SK-N-SH treated with all-trans-retinoic acid at 6 μM for 48 hours (cell line): ENCODE measurements at regions not wholly inside any gene's neighbourhood (a gene's known extent, or its start where the extent isn't known, plus 50 kb on each side); places are given as distances from the start of the nearest gene placed in this dataset.

Experiments used
- ARNTL ChIP-seq: fragments of 450-650 bp; formaldehyde crosslinking; IDR thresholded peaks from 2 replicates; pipeline ENCODE4 v1.5.0; 2020; ENCODE audit warnings: low read depth, mild to moderate bottlenecking, moderate library complexity, borderline replicate concordance
- CSDC2 ChIP-seq: fragments of 250-450 bp; sonication (Bioruptor Pico); IDR thresholded peaks from 2 replicates; pipeline ENCODE4 v1.5.0; 2020; ENCODE audit warnings: mild to moderate bottlenecking, moderate library complexity
- OSR1 ChIP-seq: fragments of 250-450 bp; sonication (Bioruptor Pico); IDR thresholded peaks from 2 replicates; pipeline ENCODE4 v1.8.0; 2022; ENCODE audit warnings: moderate library complexity, mild to moderate bottlenecking, inconsistent platforms
- TOX ChIP-seq: fragments of 250-450 bp; sonication (Bioruptor Pico); IDR thresholded peaks from 2 replicates; pipeline ENCODE4 v1.8.0; 2021; ENCODE audit warnings: mild to moderate bottlenecking, moderate library complexity, borderline replicate concordance
- ZFP3 ChIP-seq: fragments of 250-450 bp; sonication (Bioruptor Pico); IDR thresholded peaks from 2 replicates; pipeline ENCODE4 v1.5.0; 2020; ENCODE audit warnings: mild to moderate bottlenecking, moderate library complexity
- ZNF565 ChIP-seq: fragments of 450-650 bp; formaldehyde crosslinking; conservative IDR thresholded peaks from 2 replicates; pipeline ENCODE4 v1.5.0; 2020; ENCODE audit warnings: low read depth, mild to moderate bottlenecking, moderate library complexity
- TF ChIP-seq, protein P1 (sequence below): fragments of 250-450 bp; sonication (Bioruptor Pico); IDR thresholded peaks from 2 replicates; pipeline ENCODE4 v1.5.1; 2021; ENCODE audit warnings: mild to moderate bottlenecking, moderate library complexity
- TF ChIP-seq, protein P2 (sequence below): fragments of 250-450 bp; sonication (Bioruptor Pico); IDR thresholded peaks from 2 replicates; pipeline ENCODE4 v1.5.1; 2020; ENCODE audit warnings: low read depth, mild to moderate bottlenecking, moderate library complexity
- TF ChIP-seq, protein P3 (sequence below): fragments of 250-450 bp; sonication (Bioruptor Pico); IDR thresholded peaks from 2 replicates; pipeline ENCODE4 v1.8.0; 2020; ENCODE audit warnings: mild to moderate bottlenecking, moderate library complexity, borderline replicate concordance

DNA sequence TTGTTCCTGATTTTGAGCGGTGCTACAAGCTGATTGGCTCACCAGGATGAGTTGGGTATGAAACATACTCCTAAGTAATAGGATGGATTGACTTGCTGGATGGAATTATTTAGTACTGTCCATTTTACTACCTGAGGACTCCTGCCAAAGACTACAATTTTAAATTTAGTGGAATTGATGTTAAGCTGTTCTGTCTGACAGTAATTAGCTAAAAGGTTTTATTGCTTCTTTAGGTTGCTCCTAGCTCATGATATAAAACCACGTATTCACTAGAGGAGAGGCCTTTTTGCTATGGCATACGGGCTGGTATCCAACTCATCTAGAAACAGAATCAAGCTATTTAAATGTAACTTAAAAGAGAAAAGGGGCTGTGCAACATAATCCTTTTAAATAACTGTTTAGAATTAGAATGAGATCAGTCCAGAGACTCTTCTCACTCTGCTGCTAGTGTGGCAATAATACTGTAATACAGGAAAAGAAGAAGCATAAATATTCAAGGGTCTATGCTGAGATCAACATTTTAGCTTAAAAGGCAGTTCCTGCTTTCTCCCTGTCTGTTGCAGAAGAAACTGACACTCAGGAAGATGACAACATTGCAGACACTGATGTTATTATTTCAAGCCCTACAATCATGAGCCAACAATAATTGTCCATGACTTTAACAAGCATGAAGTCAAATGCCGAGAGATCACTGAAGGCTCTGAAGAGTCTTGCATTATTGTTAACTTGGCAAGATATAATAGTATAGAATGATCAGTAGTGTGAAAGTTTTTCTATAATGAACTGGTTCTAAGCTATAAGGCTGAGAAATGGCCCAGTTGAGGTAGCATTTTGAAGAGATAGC lies 258.7 kb upstream of the ADGRL4 start:
- TF ChIP-seq ZFP3 (no peak), OSR1 (no peak), ARNTL (no peak), ZNF565 (CRISPR knock-in tag) (no peak), CSDC2 (CRISPR knock-in tag) (no peak), TOX (CRISPR knock-in tag) (no peak)
- TF ChIP-seq, protein P1, sequence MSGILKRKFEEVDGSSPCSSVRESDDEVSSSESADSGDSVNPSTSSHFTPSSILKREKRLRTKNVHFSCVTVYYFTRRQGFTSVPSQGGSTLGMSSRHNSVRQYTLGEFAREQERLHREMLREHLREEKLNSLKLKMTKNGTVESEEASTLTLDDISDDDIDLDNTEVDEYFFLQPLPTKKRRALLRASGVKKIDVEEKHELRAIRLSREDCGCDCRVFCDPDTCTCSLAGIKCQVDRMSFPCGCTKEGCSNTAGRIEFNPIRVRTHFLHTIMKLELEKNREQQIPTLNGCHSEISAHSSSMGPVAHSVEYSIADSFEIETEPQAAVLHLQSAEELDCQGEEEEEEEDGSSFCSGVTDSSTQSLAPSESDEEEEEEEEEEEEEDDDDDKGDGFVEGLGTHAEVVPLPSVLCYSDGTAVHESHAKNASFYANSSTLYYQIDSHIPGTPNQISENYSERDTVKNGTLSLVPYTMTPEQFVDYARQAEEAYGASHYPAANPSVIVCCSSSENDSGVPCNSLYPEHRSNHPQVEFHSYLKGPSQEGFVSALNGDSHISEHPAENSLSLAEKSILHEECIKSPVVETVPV (CRISPR knock-in tag) = no peak
- TF ChIP-seq, protein P2, sequence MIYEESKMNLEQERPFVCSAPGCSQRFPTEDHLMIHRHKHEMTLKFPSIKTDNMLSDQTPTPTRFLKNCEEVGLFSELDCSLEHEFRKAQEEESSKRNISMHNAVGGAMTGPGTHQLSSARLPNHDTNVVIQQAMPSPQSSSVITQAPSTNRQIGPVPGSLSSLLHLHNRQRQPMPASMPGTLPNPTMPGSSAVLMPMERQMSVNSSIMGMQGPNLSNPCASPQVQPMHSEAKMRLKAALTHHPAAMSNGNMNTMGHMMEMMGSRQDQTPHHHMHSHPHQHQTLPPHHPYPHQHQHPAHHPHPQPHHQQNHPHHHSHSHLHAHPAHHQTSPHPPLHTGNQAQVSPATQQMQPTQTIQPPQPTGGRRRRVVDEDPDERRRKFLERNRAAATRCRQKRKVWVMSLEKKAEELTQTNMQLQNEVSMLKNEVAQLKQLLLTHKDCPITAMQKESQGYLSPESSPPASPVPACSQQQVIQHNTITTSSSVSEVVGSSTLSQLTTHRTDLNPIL (CRISPR knock-in tag) = no peak
- TF ChIP-seq, protein P3, sequence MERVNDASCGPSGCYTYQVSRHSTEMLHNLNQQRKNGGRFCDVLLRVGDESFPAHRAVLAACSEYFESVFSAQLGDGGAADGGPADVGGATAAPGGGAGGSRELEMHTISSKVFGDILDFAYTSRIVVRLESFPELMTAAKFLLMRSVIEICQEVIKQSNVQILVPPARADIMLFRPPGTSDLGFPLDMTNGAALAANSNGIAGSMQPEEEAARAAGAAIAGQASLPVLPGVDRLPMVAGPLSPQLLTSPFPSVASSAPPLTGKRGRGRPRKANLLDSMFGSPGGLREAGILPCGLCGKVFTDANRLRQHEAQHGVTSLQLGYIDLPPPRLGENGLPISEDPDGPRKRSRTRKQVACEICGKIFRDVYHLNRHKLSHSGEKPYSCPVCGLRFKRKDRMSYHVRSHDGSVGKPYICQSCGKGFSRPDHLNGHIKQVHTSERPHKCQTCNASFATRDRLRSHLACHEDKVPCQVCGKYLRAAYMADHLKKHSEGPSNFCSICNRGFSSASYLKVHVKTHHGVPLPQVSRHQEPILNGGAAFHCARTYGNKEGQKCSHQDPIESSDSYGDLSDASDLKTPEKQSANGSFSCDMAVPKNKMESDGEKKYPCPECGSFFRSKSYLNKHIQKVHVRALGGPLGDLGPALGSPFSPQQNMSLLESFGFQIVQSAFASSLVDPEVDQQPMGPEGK (CRISPR knock-in tag) = no peak
